Stimulated activated CD8-positive, alpha-beta memory T cell treated with anti-CD3 and anti-CD28 coated beads, Interleukin-4, amount 100 ng/mL, for 1 hour (primary cell): ENCODE measurements at regions not wholly inside any gene's neighbourhood (a gene's known extent, or its start where the extent isn't known, plus 50 kb on each side); places are given as distances from the start of the nearest gene placed in this dataset.

Source experiments
- DNase-seq, 2 donors: peaks; one replicate each; pipeline ENCODE4 v3.0.0-alpha.2; 2020; ENCODE audit warnings: low read depth in 2 of 2, low spot score in 1 of 2

GRCh38 chr2:118167026-118167425, 78.8 kb downstream of the INSIG2 start:
- DNase-seq, result no peak

- no peak for DNase-seq
These were observed 78.0 kb downstream of the INSIG2 start for GRCh38 chr2:118166242-118166641.

DNA sequence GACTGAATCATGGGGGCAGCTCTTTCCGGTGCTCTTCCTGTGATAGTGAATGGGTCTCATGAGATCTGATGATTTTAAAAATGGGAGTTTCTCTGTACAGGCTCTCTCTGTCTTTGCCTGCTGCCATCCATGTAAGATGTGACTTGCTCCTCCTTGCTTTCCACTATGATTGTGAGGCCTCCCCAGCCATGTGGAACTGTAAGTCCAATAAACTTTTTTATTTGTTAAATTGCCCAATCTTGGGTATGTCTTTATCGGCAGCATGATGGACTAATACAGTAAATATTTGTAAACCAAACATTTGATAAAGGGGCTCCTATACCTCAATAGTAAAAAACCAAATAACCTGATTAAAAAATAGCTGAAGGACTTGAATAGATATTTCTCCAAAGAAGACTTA, 77.3 kb downstream of the INSIG2 start:
- DNase-seq, result no peak
